WTC11 (cell line): ENCODE measurements at regions not wholly inside any gene's neighbourhood (a gene's known extent, or its start where the extent isn't known, plus 50 kb on each side); places are given as distances from the start of the nearest gene placed in this dataset.
"Not testable (repeated sequence)": the region's sequence is repeated elsewhere in the genome, so short reads cannot be mapped to it uniquely, and the experiment has no call there.

Experiments
- ATAC-seq: fragments of 200-7000 bp; cut with Tn5 transposase; 2 replicates; pipeline ENCODE4 v1.10.0; 2021; ENCODE audit warnings: mild to moderate bottlenecking, moderate library complexity
- CTCF ChIA-PET: fragments of 300-600 bp; sonication (Branson Sonifier 250); formaldehyde crosslinking; loops from one replicate; lab custom pipeline; 2021; ENCODE audit warnings: antibody characterized with exemption; lab: Charles Lee
- POLR2A ChIA-PET: fragments of 350-600 bp; sonication (Branson Sonifier 250); formaldehyde crosslinking; loops from one replicate; lab custom pipeline; 2021; ENCODE audit warnings: antibody characterized with exemption; lab: Charles Lee
- DNase-seq: peaks from one replicate; pipeline ENCODE4 v3.0.0; 2021; ENCODE audit warnings: low spot score
- H3K27ac Mint-ChIP-seq: 2 replicates; pipeline ENCODE4 v1.8.0; 2021; ENCODE audit warnings: mixed read lengths
- H3K27me3 Mint-ChIP-seq: 2 replicates; pipeline ENCODE4 v1.8.0; 2021; ENCODE audit warnings: low read depth, mild to moderate bottlenecking, moderate library complexity, mixed read lengths
- H3K36me3 Mint-ChIP-seq: 2 replicates; pipeline ENCODE4 v1.8.0; 2021; ENCODE audit warnings: mixed read lengths
- H3K4me1 Mint-ChIP-seq: 2 replicates; pipeline ENCODE4 v1.8.0; 2022; ENCODE audit warnings: mixed read lengths
- H3K4me3 Mint-ChIP-seq: 2 replicates; pipeline ENCODE4 v1.8.0; 2021; ENCODE audit warnings: mild to moderate bottlenecking, moderate library complexity, mixed read lengths
- H3K9me3 Mint-ChIP-seq: 2 replicates; pipeline ENCODE4 v1.8.0; 2021; ENCODE audit warnings: mixed read lengths
- CBFB ChIP-seq: sonication (generic); formaldehyde crosslinking; IDR thresholded peaks from 2 replicates; pipeline ENCODE4 v1.8.1; 2022; ENCODE audit warnings: mild to moderate bottlenecking, low read depth, missing genetic modification reagents
- ELF4 ChIP-seq: sonication (generic); formaldehyde crosslinking; IDR thresholded peaks from 2 replicates; pipeline ENCODE4 v1.8.1; 2022; ENCODE audit warnings: low read depth, mild to moderate bottlenecking, moderate library complexity, missing genetic modification reagents
- GRHL2 ChIP-seq: fragments of 250-450 bp; sonication (Bioruptor Pico); IDR thresholded peaks from 2 replicates; pipeline ENCODE4 v1.8.0; 2022; ENCODE audit warnings: mild to moderate bottlenecking, moderate library complexity; ENCODE audit not compliant: insufficient replicate concordance, severe bottlenecking
- SOX15 ChIP-seq: fragments of 250-450 bp; sonication (Bioruptor Pico); IDR thresholded peaks from 2 replicates; pipeline ENCODE4 v1.9.0; 2021; ENCODE audit warnings: mild to moderate bottlenecking
- ZNF121 ChIP-seq: sonication (generic); formaldehyde crosslinking; IDR thresholded peaks from 2 replicates; pipeline ENCODE4 v1.8.0; 2023; ENCODE audit warnings: missing genetic modification reagents
- ZNF317 ChIP-seq: sonication (generic); formaldehyde crosslinking; IDR thresholded peaks from 2 replicates; pipeline ENCODE4 v1.8.1; 2023; ENCODE audit warnings: low read depth, mild to moderate bottlenecking, moderate library complexity, missing genetic modification reagents, borderline replicate concordance
- TF ChIP-seq, protein P1 (sequence below): fragments of 250-450 bp; sonication (Bioruptor Pico); IDR thresholded peaks from 2 replicates; pipeline ENCODE4 v1.8.0; 2021; ENCODE audit warnings: mild to moderate bottlenecking
- TF ChIP-seq, protein P2 (sequence below): sonication (generic); formaldehyde crosslinking; IDR thresholded peaks from 2 replicates; pipeline ENCODE4 v1.8.1; 2022; ENCODE audit warnings: mild to moderate bottlenecking, moderate library complexity, missing genetic modification reagents
- TF ChIP-seq, protein P3 (sequence below): fragments of 250-450 bp; sonication (Bioruptor Pico); IDR thresholded peaks from 2 replicates; pipeline ENCODE4 v1.9.0; 2021; ENCODE audit warnings: mild to moderate bottlenecking
- TF ChIP-seq, protein P4 (sequence below): sonication (generic); formaldehyde crosslinking; IDR thresholded peaks from 2 replicates; pipeline ENCODE4 v1.8.0; 2023; ENCODE audit warnings: missing genetic modification reagents
- TF ChIP-seq, protein P5 (sequence below): sonication (generic); formaldehyde crosslinking; IDR thresholded peaks from 2 replicates; pipeline ENCODE4 v1.8.1; 2023; ENCODE audit warnings: mild to moderate bottlenecking, missing genetic modification reagents, moderate library complexity
- TF ChIP-seq, protein P6 (sequence below): sonication (generic); formaldehyde crosslinking; IDR thresholded peaks from 2 replicates; pipeline ENCODE4 v1.8.1; 2023; ENCODE audit warnings: mild to moderate bottlenecking, missing genetic modification reagents

DNA sequence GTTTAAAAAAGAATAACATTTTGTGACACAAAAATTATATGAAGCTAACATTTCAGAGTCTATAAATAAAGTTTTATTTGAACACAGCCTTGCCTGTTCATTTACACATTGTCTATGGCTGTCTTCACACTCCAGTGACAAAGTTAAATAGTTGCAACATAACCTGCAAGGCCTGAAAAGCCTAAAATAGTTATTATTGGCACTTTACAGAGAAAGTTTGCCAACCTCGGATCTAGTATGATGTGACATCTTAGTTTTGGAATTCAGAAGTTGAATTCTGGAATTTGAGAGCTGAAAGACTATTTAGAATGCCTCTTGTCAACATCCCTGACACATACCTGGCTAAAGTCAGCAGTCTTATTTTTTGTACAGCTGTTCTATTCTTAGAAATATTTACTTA, 68.3 kb downstream of the DYRK2 start:
- Mint-ChIP-seq H3K27me3 (no peaks in the 10 kb centered on the region), H3K36me3 (no peaks in the 10 kb centered on the region), H3K4me3 (no peak overlapping the region), H3K9me3 (peaks cover 8% of the 10 kb centered on the region), H3K4me1 (peaks cover 10% of the 10 kb centered on the region; the same call in 1 of the 2 replicates), H3K27ac (no peak overlapping the region)
- DNase-seq (no peak), ATAC-seq (no peak)
- CTCF ChIA-PET, result interaction anchor here (0.8 kb wide), 1 partner anchor 330 kb away, joined by 4 read pairs; no protein-coding TSS in a partner anchor
- POLR2A ChIA-PET, result no interaction called here
- no peak for TF ChIP-seq GRHL2 (CRISPR knock-in tag)
- TF ChIP-seq ZNF121 (CRISPR knock-in tag), result no peak
- TF ChIP-seq, protein P1, sequence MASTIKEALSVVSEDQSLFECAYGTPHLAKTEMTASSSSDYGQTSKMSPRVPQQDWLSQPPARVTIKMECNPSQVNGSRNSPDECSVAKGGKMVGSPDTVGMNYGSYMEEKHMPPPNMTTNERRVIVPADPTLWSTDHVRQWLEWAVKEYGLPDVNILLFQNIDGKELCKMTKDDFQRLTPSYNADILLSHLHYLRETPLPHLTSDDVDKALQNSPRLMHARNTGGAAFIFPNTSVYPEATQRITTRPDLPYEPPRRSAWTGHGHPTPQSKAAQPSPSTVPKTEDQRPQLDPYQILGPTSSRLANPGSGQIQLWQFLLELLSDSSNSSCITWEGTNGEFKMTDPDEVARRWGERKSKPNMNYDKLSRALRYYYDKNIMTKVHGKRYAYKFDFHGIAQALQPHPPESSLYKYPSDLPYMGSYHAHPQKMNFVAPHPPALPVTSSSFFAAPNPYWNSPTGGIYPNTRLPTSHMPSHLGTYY (CRISPR knock-in tag), result no peak
- TF ChIP-seq, protein P2, sequence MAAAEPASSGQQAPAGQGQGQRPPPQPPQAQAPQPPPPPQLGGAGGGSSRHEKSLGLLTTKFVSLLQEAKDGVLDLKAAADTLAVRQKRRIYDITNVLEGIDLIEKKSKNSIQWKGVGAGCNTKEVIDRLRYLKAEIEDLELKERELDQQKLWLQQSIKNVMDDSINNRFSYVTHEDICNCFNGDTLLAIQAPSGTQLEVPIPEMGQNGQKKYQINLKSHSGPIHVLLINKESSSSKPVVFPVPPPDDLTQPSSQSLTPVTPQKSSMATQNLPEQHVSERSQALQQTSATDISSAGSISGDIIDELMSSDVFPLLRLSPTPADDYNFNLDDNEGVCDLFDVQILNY (CRISPR knock-in tag), result no peak
- TF ChIP-seq ELF4 (CRISPR knock-in tag), result no peak
- no peak for TF ChIP-seq ZNF317 (CRISPR knock-in tag)
- TF ChIP-seq, protein P3, sequence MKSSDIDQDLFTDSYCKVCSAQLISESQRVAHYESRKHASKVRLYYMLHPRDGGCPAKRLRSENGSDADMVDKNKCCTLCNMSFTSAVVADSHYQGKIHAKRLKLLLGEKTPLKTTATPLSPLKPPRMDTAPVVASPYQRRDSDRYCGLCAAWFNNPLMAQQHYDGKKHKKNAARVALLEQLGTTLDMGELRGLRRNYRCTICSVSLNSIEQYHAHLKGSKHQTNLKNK, result no peak
- TF ChIP-seq, protein P4, sequence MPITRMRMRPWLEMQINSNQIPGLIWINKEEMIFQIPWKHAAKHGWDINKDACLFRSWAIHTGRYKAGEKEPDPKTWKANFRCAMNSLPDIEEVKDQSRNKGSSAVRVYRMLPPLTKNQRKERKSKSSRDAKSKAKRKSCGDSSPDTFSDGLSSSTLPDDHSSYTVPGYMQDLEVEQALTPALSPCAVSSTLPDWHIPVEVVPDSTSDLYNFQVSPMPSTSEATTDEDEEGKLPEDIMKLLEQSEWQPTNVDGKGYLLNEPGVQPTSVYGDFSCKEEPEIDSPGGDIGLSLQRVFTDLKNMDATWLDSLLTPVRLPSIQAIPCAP (CRISPR knock-in tag), result no peak
- no peak for TF ChIP-seq CBFB (CRISPR knock-in tag)
- no peak for TF ChIP-seq SOX15 (CRISPR knock-in tag)

DNA sequence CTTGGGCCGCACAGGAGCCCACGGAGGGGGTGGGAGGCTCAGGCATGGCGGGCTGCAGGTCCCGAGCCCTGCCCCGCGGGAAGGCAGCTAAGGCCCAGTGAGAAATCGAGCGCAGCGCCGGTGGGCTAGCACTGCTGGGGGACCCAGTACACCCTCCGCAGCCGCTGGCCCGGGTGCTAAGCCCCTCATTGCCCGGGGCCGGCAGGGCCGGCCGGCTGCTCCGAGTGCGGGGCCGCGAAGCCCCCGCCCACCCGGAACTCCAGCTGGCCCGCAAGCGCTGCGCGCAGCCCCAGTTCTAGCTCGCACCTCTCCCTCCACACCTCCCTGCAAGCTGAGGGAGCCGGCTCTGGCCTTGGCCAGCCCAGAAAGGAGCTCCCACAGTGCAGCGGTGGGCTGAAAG, 70.8 kb downstream of the DYRK2 start:
- ATAC-seq, H3K27ac Mint-ChIP-seq, H3K4me1 Mint-ChIP-seq, H3K9me3 Mint-ChIP-seq, H3K36me3 Mint-ChIP-seq, H3K27me3 Mint-ChIP-seq, POLR2A ChIA-PET, H3K4me3 Mint-ChIP-seq, DNase-seq, CTCF ChIA-PET: not testable (repeated sequence)

DNA sequence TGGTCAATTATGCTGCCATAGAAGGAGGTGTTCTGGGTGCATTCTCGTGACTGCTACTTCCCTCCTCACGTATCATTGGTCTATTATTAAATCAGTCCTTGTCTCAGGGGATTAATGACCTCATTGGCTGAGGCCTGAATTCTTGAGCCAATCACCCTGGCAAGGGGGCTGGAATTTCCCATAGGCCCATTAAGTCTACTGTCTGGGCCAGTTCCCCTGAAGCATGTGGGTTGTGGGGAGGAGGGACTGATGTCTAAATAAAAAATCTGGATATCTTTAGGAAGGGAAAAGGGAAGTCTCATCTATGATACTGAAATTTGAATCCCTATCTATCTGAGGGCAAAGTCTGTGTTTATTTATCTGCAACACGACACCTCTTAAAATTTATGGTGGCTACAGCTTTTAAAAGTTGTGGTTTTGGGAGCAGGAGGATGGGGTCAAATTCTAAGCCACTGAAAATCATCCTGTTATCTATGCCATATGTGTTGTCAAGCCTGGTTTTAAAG, 71.9 kb downstream of the DYRK2 start:
- no peak for DNase-seq
- no peak for ATAC-seq
- no peak for TF ChIP-seq ELF4 (CRISPR knock-in tag)
- TF ChIP-seq, protein P5, sequence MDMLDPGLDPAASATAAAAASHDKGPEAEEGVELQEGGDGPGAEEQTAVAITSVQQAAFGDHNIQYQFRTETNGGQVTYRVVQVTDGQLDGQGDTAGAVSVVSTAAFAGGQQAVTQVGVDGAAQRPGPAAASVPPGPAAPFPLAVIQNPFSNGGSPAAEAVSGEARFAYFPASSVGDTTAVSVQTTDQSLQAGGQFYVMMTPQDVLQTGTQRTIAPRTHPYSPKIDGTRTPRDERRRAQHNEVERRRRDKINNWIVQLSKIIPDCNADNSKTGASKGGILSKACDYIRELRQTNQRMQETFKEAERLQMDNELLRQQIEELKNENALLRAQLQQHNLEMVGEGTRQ (CRISPR knock-in tag), result no peak
- TF ChIP-seq, protein P6, sequence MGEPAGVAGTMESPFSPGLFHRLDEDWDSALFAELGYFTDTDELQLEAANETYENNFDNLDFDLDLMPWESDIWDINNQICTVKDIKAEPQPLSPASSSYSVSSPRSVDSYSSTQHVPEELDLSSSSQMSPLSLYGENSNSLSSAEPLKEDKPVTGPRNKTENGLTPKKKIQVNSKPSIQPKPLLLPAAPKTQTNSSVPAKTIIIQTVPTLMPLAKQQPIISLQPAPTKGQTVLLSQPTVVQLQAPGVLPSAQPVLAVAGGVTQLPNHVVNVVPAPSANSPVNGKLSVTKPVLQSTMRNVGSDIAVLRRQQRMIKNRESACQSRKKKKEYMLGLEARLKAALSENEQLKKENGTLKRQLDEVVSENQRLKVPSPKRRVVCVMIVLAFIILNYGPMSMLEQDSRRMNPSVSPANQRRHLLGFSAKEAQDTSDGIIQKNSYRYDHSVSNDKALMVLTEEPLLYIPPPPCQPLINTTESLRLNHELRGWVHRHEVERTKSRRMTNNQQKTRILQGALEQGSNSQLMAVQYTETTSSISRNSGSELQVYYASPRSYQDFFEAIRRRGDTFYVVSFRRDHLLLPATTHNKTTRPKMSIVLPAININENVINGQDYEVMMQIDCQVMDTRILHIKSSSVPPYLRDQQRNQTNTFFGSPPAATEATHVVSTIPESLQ (CRISPR knock-in tag), result no peak

More for the DNA sequence above, 71.9 kb downstream of the DYRK2 start:
- ChIA-PET CTCF (no interaction called here), POLR2A (interaction anchor here (0.5 kb wide), 1 partner anchor 15 kb away, joined by 3 read pairs; no protein-coding TSS in a partner anchor)
- no peak overlapping the region for H3K27ac Mint-ChIP-seq
- peaks cover 8% of the 10 kb centered on the region for H3K9me3 Mint-ChIP-seq
- no peaks in the 10 kb centered on the region for H3K36me3 Mint-ChIP-seq
- no peaks in the 10 kb centered on the region for H3K27me3 Mint-ChIP-seq
- H3K4me1 Mint-ChIP-seq, result peaks cover 7% of the 10 kb centered on the region; the same call in 1 of the 2 replicates
- H3K4me3 Mint-ChIP-seq, result no peak overlapping the region
